IMR-90 (cell line): ENCODE measurements at regions not wholly inside any gene's neighbourhood (a gene's known extent, or its start where the extent isn't known, plus 50 kb on each side); places are given as distances from the start of the nearest gene placed in this dataset.
A peak's percentile ranks its signal among the peaks of the same experiment; 100 is the strongest.

ENCODE experiments used
- ATAC-seq: fragments of 200-7000 bp; cut with Tn5 transposase; 2 replicates; pipeline ENCODE4 v1.9.1; 2020; ENCODE audit warnings: low read depth, mild to moderate bottlenecking, moderate library complexity
- BruUV-seq: library from RNA; stranded (reverse); fragments of 400-500 nt; replicated peaks from 2 replicates; lab custom pipeline; 2021; lab: Mats Ljungman, UMichigan
- CTCF ChIA-PET: fragments of 300-600 bp; formaldehyde crosslinking; extraction: SDS; loops from one replicate; lab custom pipeline; 2021; ENCODE audit warnings: antibody characterized with exemption; lab: Yijun Ruan, JAX
- POLR2A ChIA-PET: fragments of 300-600 bp; sonication (Branson Sonifier 250); formaldehyde crosslinking; loops from one replicate; lab custom pipeline; 2022; ENCODE audit warnings: antibody characterized with exemption; ENCODE audit not compliant: unreplicated experiment; lab: Charles Lee
- DNase-seq: peaks from one replicate; pipeline ENCODE4 v3.0.0; 2013
- H2AFZ ChIP-seq: replicated peaks from 2 replicates; pipeline ENCODE3; 2013; ENCODE audit warnings: low read length, mild to moderate bottlenecking; ENCODE audit not compliant: poor library complexity
- H2AK5ac ChIP-seq: 2 replicates; pipeline ENCODE4 v1.6.1; 2013; ENCODE audit warnings: low read depth, low read length, inconsistent platforms
- H2AK9ac ChIP-seq: replicated peaks from 2 replicates; pipeline ENCODE3; 2013; ENCODE audit warnings: mild to moderate bottlenecking, low read depth, low read length, moderate library complexity; ENCODE audit not compliant: poor library complexity
- H2BK120ac ChIP-seq: 2 replicates; pipeline ENCODE4 v1.6.1; 2013; ENCODE audit warnings: low read depth, low read length, inconsistent platforms
- H2BK15ac ChIP-seq: 3 replicates; pipeline ENCODE4 v1.6.1; 2013; ENCODE audit warnings: low read depth, low read length, inconsistent platforms
- H2BK20ac ChIP-seq: 2 replicates; pipeline ENCODE4 v1.6.1; 2013; ENCODE audit warnings: low read depth, mild to moderate bottlenecking, inconsistent platforms, low read length, moderate library complexity
- H2BK5ac ChIP-seq: 2 replicates; pipeline ENCODE4 v1.6.1; 2013; ENCODE audit warnings: mild to moderate bottlenecking, low read depth, low read length, inconsistent platforms; ENCODE audit not compliant: poor library complexity, severe bottlenecking
- H3K14ac ChIP-seq: replicated peaks from 2 replicates; pipeline ENCODE4 v1.6.1; 2013; ENCODE audit warnings: low read depth, low read length, inconsistent platforms
- H3K18ac ChIP-seq: 2 replicates; pipeline ENCODE4 v1.6.1; 2013; ENCODE audit warnings: low read depth, low read length, control low read depth
- H3K23ac ChIP-seq: 2 replicates; pipeline ENCODE4 v1.6.1; 2013; ENCODE audit warnings: low read depth, low read length, inconsistent platforms
- H3K27ac ChIP-seq: 2 replicates; pipeline ENCODE4 v1.5.1; 2013; ENCODE audit warnings: mild to moderate bottlenecking, control low read depth, low read length; ENCODE audit not compliant: insufficient read depth
- H3K27me3 ChIP-seq: 2 replicates; pipeline ENCODE4 v1.6.1; 2013; ENCODE audit warnings: low read length; ENCODE audit not compliant: control insufficient read depth, insufficient read depth
- H3K36me3 ChIP-seq: 2 replicates; pipeline ENCODE4 v1.6.1; 2013; ENCODE audit warnings: low read length, mixed read lengths; ENCODE audit not compliant: control insufficient read depth, insufficient read depth
- H3K4ac ChIP-seq: 2 replicates; pipeline ENCODE4 v1.6.1; 2013; ENCODE audit warnings: low read depth, low read length, inconsistent platforms
- H3K4me1 ChIP-seq: 2 replicates; pipeline ENCODE4 v1.6.1; 2013; ENCODE audit warnings: low read length, mixed read lengths; ENCODE audit not compliant: control insufficient read depth, insufficient read depth
- H3K4me2 ChIP-seq: 2 replicates; pipeline ENCODE4 v1.6.1; 2013; ENCODE audit warnings: low read depth, mild to moderate bottlenecking, control low read depth, low read length, moderate library complexity
- H3K4me3 ChIP-seq: 2 replicates; pipeline ENCODE4 v1.5.1; 2013; ENCODE audit warnings: low read depth, mild to moderate bottlenecking, control low read depth, low read length, moderate library complexity; ENCODE audit not compliant: insufficient read depth
- H3K56ac ChIP-seq: 2 replicates; pipeline ENCODE4 v1.6.1; 2013; ENCODE audit warnings: low read length, inconsistent platforms; ENCODE audit not compliant: insufficient read depth; ENCODE audit errors: extremely low read depth
- H3K79me1 ChIP-seq, 2 experiments: 2 replicates each; pipeline ENCODE4 v1.6.1; 2013; ENCODE audit warnings: low read length in 2 of 2, inconsistent platforms in 1 of 2, low read depth in 1 of 2
- H3K9ac ChIP-seq: 2 replicates; pipeline ENCODE4 v1.6.1; 2013; ENCODE audit warnings: low read depth, low read length, control low read depth
- H3K9me1 ChIP-seq: 2 replicates; pipeline ENCODE4 v1.6.1; 2013; ENCODE audit warnings: low read length, inconsistent platforms; ENCODE audit not compliant: insufficient read depth
- H3K9me3 ChIP-seq: 2 replicates; pipeline ENCODE4 v1.6.1; 2013; ENCODE audit warnings: low read length; ENCODE audit not compliant: control insufficient read depth, insufficient read depth
- H4K20me1 ChIP-seq: 2 replicates; pipeline ENCODE4 v1.6.1; 2013; ENCODE audit warnings: low read length, inconsistent platforms; ENCODE audit not compliant: insufficient read depth
- H4K5ac ChIP-seq: 2 replicates; pipeline ENCODE4 v1.6.1; 2013; ENCODE audit warnings: mild to moderate bottlenecking, low read depth, low read length, control low read depth
- H4K8ac ChIP-seq, 2 experiments: 2 replicates each; pipeline ENCODE4 v1.6.1; 2013; ENCODE audit warnings: low read depth in 2 of 2, low read length in 2 of 2, control low read depth in 1 of 2, inconsistent platforms in 1 of 2
- H4K91ac ChIP-seq: 2 replicates; pipeline ENCODE4 v1.6.1; 2013; ENCODE audit warnings: low read depth, low read length, inconsistent platforms; ENCODE audit not compliant: insufficient read depth
- MAFK ChIP-seq: IDR thresholded peaks from 2 replicates; pipeline ENCODE4 v1.6.1; 2012; ENCODE audit warnings: low read depth, low read length, improper control_type of control experiment
- MXI1 ChIP-seq: IDR thresholded peaks from 2 replicates; pipeline ENCODE4 v1.6.1; 2012; ENCODE audit warnings: low read depth, mild to moderate bottlenecking, low read length, moderate library complexity, borderline replicate concordance
- WGBS, 2 experiments: methylation state at CpG; one replicate each; pipeline versions ENCODE4 v1.1.5 to v1.1.7; 2013; ENCODE audit warnings: missing lambda C conversion rate in 2 of 2; ENCODE audit not compliant: insufficient read length in 1 of 2; ENCODE audit errors: extremely low coverage in 2 of 2; 5-methylcytosine and 5-hydroxymethylcytosine counted together
- dilution Hi-C: fragments of 300-500 bp; cut with HindIII; formaldehyde crosslinking; loops from one replicate; pipeline ENCODE4 v1.14.3; 2018; ENCODE audit warnings: low sequenced_read_pairs; ENCODE audit not compliant: unreplicated experiment
- in situ Hi-C: fragments of 300-500 bp; cut with MboI; formaldehyde crosslinking; loops from 3 replicates; pipeline ENCODE4 v1.14.3; 2019; ENCODE audit warnings: low sequenced_read_pairs, inconsistent platforms, mixed read lengths
- intact Hi-C: fragments of 100-400 bp; cut with micrococcal nuclease; formaldehyde crosslinking; loops from 2 replicates; pipeline ENCODE4 v1.10.0; 2022

DNA sequence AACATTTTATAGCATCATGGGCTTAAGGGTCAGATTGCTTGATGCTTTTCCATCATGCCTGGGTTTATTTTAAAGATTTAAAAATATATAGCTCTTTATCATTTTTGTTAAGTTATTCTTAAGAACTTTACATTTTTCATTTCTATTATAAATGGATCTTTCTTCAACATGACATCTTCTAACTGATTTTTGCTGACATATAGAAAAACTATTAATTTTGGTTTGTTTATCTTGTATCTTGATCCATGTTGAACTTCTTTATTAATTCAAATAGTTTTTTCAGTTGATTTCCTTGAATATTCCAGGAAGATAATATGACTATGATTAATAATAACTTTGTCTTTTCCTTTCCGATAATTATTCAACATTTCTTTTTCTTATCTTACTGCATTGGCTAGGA is 237.9 kb upstream of the CLINT1 start:
- no peak overlapping the region for H2BK15ac ChIP-seq
- H4K20me1 ChIP-seq, result no peaks in the 10 kb centered on the region
- no peak overlapping the region for H3K4ac ChIP-seq
- no peaks in the 10 kb centered on the region for H3K36me3 ChIP-seq
- no peaks in the 10 kb centered on the region for H3K9me1 ChIP-seq
- no peaks in the 10 kb centered on the region for H3K9me3 ChIP-seq
- H4K91ac ChIP-seq, result no peak overlapping the region
- DNase-seq (no peak), ATAC-seq (no peak)
- no peak overlapping the region for H2AK9ac ChIP-seq
- in situ Hi-C loops, result no loop called here
- TF ChIP-seq MAFK (peak; percentile 85), MXI1 (no peak)
- H3K27ac ChIP-seq, result no peak overlapping the region
- no peak overlapping the region for H2BK120ac ChIP-seq
- no peak overlapping the region for H3K18ac ChIP-seq
- H3K14ac ChIP-seq, result no peak overlapping the region
- H3K9ac ChIP-seq, result no peak overlapping the region
- H2BK20ac ChIP-seq, result no peak overlapping the region
- no TSS peak for BruUV-seq
- H3K79me1 ChIP-seq, result no peaks in the 10 kb centered on the region
- no peak overlapping the region for H3K4me2 ChIP-seq
- H3K4me1 ChIP-seq, result no peaks in the 10 kb centered on the region
- no peaks in the 10 kb centered on the region for H3K27me3 ChIP-seq
- H3K56ac ChIP-seq, result no peak overlapping the region
- no peak overlapping the region for H4K5ac ChIP-seq
- WGBS, 2 experiments, result no CpG with 5 or more reads among the region's 1 CpG
- no peak overlapping the region for H3K4me3 ChIP-seq
- ChIA-PET CTCF (interaction anchor here (0.6 to 2.1 kb wide), 2 partner anchors 21 to 271 kb away, joined by 4 to 6 read pairs; no protein-coding TSS in a partner anchor), POLR2A (no interaction called here)
- H2BK5ac ChIP-seq, result no peak overlapping the region
- dilution Hi-C loops, result no loop called here
- intact Hi-C loops, result no loop called here
- H3K23ac ChIP-seq, result no peak overlapping the region
- H4K8ac ChIP-seq, result no peak overlapping the region
- H2AFZ ChIP-seq, result no peak overlapping the region
- H2AK5ac ChIP-seq, result no peak overlapping the region
